HG03060 (cell line): ENCODE measurements at regions not wholly inside any gene's neighbourhood (a gene's known extent, or its start where the extent isn't known, plus 50 kb on each side); places are given as distances from the start of the nearest gene placed in this dataset.

Source experiments
- ATAC-seq: cut with Tn5 transposase; IDR thresholded peaks from one replicate; pipeline ENCODE4 v1.9.1; 2021; ENCODE audit warnings: low read depth, moderate number of reproducible peaks; ENCODE audit not compliant: unreplicated experiment

DNA sequence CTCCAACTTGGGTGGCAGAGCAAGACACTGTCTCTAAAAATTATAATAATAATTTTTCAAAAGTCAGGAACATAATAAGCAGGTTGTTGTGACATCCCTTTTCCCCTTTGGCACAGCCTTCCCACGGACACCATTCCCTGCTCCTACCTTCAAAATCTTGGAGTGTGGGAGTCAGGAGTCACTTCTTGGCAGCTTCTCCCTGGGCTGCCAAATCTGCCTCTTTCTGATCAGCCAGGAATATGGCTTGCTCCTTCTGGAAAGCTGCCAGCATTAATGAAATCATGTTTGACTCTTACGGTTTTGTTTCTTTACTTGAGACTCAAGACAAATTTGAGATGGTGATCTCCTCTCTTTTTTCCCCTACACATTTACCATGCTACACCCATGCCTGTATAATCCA, 391.4 kb upstream of the SYT1 start:
- ATAC-seq, result no peak

DNA sequence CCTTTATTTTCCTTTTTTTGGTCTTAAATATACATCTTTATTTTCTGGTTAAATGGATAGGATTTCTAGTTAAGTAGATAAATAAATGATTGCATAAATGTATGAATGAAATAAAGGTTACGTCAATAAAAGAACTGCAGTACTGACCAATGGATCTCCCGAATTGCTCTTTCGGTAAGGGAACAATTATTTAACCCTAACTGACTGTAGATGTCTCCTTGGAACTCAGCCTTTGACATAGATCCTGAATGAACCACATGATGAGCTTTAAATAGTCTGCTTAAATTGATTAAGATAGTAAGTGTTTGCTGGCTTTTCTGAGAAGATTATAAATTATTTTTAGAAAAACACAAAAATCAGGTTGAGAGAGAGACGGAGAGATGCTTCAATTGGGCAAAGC, 391.0 kb upstream of the SYT1 start:
- no peak for ATAC-seq

DNA sequence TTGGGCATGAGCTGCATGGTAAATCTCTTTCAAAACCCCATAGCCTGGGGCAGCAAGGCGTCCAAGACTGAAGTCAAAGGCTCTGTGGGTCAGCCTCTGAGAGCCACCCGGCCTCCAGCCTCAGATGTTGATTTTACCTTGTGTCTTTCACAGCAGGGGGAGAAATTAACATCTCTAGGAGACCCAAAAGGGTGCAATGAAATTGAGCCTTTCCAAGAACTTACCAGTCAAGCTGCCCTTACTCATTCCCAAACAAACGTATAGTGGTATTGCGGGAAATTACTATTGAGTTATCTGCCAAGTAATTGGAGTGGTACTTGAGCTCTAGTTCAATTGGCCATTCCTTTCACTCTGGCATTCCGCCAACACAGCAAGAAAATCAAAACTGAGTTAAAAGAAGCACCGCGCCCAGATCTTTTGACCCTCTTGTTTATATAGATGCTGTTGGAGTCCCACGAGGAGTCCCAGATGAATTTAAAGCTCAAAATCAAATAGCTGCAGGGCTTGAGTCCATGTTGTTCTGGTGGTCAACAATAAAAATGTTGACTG, 380.7 kb upstream of the SYT1 start:
- ATAC-seq, result no peak

DNA sequence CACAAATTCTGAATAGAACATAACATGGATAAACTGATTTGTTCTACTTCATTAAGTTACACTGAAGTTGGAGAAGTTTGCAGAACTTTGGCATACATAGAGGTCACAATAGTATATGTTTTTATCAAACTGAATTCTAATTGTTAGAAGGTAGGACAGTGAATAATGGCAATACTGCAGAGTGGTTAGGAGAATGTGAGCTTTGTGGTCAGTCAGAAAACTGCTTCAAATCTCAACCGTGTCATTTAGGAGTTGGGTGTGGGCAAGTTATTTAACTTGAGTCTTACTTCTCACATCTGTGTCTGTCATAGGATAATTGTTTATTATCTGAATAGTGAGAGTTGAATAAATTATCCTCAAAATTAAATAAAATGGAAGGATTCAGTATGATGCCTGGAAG, 374.6 kb upstream of the SYT1 start:
- no peak for ATAC-seq

DNA sequence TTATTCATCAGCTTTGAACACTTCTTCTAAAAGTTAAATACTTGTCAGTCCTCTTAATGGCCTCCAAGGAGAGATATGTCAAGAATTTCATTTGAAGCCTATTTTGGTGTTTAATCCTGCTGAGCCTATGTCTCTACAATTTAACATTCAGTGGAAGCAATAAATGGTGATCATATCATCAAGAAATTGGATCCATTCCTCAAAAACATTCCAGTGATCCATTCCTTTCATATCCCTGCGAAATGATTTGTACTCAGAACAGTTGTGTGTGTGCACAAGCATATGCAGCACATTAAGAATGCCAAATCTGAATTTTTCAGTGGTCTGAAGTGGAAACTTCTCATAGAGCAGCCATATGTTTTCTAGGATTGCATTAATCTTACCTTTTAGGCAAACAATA, 373.7 kb upstream of the SYT1 start:
- ATAC-seq, result no peak

DNA sequence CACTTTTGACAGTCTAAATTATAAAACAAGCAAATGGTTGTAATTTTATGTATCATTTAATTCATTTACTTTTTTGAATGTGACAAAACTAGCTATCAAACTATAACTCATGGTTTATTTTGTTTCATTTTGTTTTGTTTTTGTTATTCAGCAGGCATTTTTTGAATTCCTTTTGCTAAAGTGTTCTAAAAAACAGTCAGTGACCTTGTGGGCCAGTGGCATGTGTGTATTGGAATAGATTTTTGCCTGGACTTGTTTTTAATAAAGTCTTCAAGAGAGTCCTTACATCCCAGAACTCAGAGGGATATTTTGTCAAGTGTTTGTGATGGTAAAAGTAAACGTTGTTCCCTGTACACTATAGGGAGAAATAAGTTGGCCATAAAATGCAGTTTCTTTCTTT, 369.7 kb upstream of the SYT1 start:
- ATAC-seq, result no peak

DNA sequence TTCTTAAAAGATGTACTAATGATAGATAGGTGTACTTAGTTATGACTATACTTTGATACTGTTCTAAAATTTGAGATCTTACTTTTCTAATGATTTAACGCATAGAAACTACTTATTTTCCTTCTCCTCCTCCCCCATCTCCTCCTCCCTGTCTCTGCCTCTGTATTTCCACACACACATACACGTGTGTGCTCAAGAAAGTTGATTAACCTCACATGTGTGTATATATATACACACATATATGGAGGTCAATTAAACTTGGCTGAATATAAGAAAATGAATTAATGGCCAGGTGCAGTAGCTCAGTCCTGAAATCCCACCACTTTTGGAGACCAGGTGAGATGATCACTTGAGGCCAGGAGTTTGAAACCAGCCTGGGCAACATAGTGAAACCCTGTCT, 362.7 kb upstream of the SYT1 start:
- ATAC-seq, result no peak

DNA sequence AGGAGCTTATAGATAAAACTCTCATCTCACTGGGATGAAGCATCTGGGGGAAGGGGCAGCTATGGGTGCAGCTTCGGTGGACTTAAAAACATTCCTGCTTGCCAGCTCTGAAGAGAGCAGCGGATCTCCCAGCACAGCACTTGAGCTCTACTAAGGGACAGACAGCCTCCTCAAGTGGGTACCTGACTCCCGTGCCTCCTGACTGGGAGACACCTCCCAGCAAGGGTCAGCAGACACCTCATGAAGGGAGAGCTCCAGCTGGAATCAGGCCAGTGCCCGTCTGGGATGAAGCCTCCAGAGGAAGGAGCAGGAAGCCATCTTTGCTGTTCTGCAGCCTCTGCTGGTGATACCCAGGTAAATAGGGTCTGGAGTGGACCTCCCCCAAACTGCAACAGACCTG, 345.2 kb upstream of the SYT1 start:
- no peak for ATAC-seq

DNA sequence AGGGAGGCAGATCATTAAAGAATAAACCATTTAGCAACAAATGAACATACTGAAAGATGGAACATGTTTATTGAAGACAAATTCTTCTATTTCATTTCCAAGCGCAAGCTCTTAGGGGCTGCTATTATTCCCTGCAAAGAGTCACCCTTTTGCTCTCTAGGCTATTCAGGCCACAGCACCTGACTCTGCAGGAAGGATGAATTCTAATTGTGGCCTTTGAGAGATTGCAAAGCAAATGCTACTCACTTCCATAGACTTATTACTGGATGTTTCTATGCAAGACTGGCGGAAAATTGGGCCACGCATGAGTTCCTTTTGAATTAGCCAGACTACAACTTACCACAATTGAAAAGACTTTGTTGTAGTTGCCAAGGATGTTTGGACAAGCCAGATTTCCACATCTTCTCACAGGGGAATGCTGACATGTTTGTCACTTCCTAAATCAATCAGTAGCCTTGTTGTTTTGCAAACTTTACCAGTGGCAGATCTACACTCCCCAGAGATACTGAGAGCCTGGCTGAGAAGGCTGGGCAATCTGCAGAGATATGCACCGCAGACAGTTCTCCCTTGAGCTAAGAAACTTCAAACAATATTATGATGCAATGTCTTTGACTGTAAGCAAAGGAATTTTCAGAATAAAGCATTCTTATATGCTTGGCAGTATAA, 334.3 kb upstream of the SYT1 start:
- no peak for ATAC-seq

DNA sequence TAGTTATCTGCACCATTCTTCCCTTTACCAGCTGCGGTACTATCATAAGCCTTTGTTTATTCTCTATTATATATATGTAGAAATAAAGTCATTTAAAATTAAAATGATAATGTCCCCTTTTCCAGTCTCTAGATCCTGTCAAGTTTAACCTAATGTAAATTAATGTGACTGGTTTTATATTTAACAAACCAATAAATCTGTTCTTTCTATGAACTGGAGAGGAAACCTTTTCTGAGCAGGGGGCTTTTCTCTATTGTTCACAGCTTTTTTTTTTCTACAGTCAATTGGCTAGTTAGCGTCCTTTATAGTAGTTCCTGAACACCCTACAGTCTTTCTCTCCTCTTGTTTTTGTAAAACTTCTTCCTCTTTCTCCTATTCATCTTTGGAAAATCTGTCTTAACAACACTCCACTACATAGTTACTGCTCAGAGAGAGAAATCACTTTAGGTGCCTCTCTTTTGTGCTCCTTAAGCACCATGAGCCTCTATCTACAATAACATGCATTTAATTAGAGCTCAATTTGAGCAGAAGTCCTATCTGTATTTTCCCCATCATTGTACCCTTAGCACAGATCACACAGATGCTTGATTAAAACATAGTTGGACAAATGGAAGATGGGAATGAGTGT, 332.6 kb upstream of the SYT1 start:
- ATAC-seq, result no peak

DNA sequence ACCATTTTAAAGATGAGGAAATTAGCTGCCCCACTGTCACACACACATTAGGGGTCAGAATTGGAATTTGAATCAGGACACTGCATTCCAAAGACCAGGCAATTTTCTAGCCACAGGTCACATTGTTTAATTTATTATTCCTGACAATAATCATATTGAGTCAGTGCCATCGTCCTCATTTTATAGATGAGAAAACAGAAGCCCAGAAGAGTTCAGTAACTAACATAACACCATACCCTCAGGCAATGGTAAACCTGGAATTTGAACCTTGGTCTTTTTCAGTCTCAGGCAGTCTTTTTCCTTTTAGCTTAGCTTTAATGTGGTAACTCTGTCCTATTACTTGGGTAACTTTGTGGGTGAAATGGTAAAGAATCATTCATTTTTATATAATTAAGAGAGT, 330.3 kb upstream of the SYT1 start:
- no peak for ATAC-seq

DNA sequence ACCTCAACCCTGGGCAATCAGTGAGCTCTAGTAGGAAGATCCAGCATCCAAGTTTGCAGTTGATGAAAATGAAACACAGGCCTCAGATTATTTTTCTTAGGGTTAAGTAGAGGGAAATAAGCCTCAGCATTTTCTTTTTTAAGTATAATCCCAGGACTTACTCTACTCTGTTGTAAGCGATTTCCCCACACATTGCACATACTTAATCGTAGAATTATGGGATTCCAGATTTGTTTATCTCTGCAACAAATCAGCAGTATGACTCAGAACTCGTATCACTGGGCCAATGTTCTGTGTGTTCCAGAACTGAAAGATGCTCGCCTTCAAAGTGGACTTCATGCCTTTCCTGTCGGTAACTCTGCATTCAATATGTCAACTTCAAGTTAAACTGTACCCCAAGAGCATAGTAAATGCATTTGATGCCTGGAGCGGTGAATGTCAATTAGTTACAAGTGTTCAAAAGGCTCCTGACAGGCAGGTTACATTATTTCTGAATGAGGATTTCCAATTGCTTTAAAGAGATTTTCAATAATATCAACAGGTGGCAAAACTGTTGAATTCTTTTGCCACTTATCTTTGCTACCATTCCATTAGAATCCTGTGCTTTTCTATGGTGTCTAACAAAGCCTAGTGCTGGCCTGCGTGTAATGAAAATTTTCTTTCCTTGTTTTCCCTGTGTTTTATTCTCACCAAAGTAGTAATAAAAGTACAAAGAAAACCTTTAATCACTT, 323.8 kb upstream of the SYT1 start:
- no peak for ATAC-seq

DNA sequence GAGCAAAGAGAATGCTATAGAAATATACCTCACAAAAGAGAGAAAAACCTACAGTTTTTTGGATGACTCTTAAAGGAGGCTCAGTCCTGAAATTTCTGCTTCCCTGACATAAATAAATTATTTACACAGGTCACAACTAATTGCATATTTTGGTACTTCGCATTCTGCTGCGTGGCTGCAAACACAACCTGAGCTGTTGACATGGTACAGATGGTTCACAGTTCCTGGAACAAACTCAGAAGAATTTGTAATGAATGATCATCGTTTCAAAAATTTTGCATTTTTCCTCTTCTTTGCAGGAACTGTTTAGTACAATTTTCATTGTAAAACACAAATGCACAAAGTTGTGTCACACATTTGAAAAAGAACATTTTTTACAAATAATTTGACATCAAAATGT, 313.7 kb upstream of the SYT1 start:
- no peak for ATAC-seq

DNA sequence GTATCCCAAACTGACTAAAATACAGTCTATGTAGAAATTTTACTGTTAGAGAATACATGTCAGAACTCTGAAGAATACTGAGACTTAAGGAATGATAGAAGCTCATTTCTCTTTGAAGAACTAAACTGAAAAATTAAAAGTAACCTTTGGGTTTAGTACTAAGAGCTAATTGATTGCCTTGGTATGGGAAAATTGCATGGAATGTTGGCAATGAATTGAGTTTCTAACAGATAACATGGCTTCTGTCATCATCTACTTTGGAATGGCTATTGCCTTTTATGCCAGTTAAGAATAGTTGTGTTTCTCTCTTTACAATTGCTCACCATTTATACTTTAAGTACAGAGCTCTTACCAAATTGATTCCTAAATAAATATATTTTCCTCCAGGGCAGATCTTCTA, 308.8 kb upstream of the SYT1 start:
- no peak for ATAC-seq

DNA sequence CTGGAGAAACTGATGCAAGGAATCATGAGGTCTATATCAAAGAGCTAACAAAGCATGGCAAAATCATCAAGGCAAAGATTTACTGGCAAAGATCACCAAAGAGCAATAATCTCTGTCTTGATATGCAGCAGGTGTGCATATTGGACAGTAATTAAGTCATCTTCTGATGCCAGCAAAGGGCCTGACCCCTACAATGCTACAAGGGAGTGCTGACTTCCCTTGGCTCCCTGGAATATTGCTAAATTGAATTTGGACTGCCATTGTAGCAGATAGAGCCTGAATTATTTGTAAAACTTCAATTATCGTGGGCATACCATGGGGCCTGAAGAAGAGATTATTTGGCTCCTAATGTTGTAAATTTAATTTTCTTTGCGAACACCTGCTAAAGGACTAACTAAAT, 307.9 kb upstream of the SYT1 start:
- ATAC-seq, result no peak

DNA sequence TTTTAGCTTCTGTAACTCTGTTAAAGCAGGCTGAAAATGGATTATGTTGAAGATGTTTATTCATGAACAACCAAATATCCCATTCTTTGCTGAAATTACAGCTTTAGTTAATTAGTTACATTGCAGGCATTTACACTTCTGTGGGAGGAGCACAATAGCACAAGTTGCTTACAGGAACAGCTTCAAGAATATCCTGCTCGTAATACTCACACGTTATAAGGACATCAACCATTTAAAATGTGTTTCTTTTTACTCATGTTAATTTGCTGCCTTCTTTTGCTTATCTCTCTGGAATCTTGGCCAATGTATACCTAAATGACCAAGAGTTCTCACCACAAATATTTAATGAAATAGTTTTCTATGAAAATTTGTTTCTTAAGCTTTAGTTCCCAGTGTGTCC, 305.2 kb upstream of the SYT1 start:
- ATAC-seq, result no peak

DNA sequence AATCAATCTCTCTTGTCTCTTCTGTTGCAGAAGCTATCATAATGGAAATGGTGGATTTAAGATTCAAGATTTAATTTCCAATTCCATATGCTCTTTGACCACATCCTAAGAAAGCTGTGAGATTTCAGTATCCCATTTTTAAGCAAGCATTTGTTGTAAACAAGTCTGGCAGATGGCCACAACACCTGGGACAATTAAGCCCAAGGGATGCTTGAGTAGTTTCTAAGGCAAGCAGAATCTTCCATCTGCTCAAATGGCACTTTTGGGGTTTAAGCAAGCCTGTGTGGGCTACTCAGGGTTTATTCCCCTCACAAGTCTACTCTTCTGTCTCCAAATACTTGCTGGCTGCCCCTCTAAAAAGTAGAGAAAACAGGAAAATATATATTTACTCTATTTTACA, 304.7 kb upstream of the SYT1 start:
- no peak for ATAC-seq

DNA sequence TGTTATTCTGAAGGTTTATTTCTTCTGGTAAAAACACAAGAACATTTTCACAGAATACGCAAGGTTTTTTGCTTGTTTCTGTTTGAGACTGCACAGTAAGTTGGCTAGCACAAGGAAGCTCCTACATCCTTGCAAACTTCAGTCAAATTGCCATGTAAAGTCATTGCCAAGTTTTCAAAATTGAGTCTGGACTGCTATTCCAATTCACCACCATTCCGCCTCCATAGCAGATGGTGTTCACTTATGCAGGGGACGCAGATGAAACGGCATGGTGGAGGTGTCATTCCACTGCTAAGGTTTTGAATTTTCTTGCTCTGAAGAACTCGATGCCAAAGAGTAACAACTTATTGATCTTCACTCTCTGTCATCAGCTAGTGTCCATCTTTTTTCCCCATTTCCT, 303.9 kb upstream of the SYT1 start:
- no peak for ATAC-seq

DNA sequence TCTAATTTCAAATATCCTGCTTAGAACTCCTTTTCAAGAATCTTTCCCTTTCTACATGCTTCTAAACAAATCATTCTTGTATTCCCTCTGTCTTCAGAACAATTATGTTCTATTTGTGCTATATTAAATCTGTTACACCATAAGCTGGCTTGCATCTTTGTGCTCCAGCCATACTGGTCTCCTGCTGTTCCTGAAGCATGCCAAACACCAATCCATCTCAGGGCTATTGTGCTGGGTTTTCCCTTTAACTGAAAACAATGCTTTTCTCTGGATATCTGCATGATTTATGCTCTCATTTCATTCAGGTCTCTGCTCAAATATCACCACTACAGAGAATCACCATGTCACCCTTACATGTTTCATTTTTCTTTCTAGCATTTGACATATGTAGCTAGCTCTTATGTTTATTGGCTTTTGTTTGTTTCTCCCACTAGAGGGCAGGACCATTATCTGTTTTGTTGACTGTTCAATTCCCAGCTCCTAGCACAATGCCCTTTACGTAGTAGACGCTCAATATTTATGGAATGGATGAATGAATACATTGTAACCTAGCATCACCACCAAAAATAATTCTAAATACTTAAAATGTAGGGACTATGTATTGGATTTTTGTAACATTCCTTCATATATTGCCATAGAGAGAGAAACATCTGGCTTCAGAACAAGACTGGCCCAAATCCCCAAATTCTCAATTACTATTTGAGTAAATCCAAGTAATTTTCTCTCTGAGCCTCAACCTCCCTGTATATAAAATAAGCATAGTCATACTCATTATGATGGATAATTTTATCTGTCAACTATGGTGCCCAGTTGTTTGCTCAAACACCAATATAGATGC, 302.0 kb upstream of the SYT1 start:
- ATAC-seq, result no peak

DNA sequence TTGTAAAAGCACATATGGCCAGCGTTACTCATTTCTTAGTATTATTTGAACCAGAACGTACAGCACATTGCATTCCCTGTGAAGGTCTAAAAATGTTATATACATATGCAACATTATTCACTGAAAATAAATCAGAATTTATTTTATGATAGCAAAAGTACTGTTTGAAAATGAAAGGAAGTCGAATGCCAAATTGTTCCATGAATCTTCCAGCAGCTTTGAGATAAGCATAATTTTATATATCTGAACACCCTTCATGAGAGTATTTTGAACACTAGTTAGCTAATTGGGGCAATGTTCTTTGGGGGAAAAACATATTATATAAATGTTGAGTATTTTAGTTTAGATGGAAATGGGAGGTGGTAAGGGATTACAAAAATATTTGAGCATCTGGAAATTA, 300.7 kb upstream of the SYT1 start:
- no peak for ATAC-seq

DNA sequence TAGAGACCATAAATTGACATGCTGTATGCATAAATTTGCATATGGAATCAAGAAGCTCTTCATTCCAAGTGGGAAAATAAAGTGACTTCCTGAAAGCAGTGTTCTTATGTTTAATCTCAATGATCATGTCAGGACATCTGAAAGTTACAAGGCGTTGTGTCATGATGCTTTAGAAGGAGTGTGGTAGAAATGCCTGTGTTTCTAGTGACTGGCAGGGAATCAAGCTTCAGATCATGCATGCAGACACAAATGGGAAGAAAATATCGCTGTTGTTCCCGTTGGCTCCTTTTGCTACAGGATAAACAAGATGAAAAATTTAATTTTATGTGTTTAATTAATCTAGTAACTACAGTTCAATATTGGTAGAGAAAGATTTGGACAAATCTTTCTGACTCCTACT, 298.1 kb upstream of the SYT1 start:
- ATAC-seq, result no peak
